ENCODE measurements at regions not wholly inside any gene's neighbourhood (a gene's known extent, or its start where the extent isn't known, plus 50 kb on each side); places are given as distances from the start of the nearest gene placed in this dataset.

GRCh38 chr13:109480011-109480955, 306.1 kb downstream of the IRS2 start:
- H3K9me3 ChIP-seq, result no peaks in the 10 kb centered on the region
- ATAC-seq (no peak), DNase-seq (no peak)
- intact Hi-C loops (cut with DNase I; ENCODE audit: low total_unique reads), result no loop called here
- H3K36me3 ChIP-seq, result no peaks in the 10 kb centered on the region
- TF ChIP-seq POLR2A (IDR thresholded peaks at IDR 0.05) (no peak), CTCF (IDR thresholded peaks at IDR 0.05 in 4 of 5, conservative IDR thresholded peaks at IDR 0.05 in 1 of 5) (no peak)
- H3K27ac ChIP-seq, result no peak overlapping the region
- no peaks in the 10 kb centered on the region for H3K4me1 ChIP-seq
- in situ Hi-C loops (cut with MboI; ENCODE audit: low sequenced_read_pairs in 4 of 4), result no loop called here
- H3K27me3 ChIP-seq, result no peaks in the 10 kb centered on the region
- no peak overlapping the region for H3K4me3 ChIP-seq

- H3K9me3 ChIP-seq, result no peaks in the 10 kb centered on the region
- intact Hi-C loops (cut with DNase I; ENCODE audit: low total_unique reads), result no loop called here
- H3K36me3 ChIP-seq, result no peaks in the 10 kb centered on the region
- in situ Hi-C loops (cut with MboI; ENCODE audit: low sequenced_read_pairs in 4 of 4), result no loop called here
- TF ChIP-seq CTCF (IDR thresholded peaks at IDR 0.05 in 4 of 5, conservative IDR thresholded peaks at IDR 0.05 in 1 of 5), result no peak
- no peak for TF ChIP-seq POLR2A (IDR thresholded peaks at IDR 0.05)
- no peak for DNase-seq
- H3K4me3 ChIP-seq, result no peak overlapping the region
- H3K27ac ChIP-seq, result no peak overlapping the region
- no peaks in the 10 kb centered on the region for H3K4me1 ChIP-seq
- no peak for ATAC-seq
- no peaks in the 10 kb centered on the region for H3K27me3 ChIP-seq
These were observed 306.8 kb downstream of the IRS2 start for GRCh38 chr13:109479534-109479933.

- in situ Hi-C loops (cut with MboI; ENCODE audit: low sequenced_read_pairs in 4 of 4), result no loop called here
- no peaks in the 10 kb centered on the region for H3K4me1 ChIP-seq
- H3K9me3 ChIP-seq, result no peaks in the 10 kb centered on the region
- H3K4me3 ChIP-seq, result no peak overlapping the region
- no peaks in the 10 kb centered on the region for H3K27me3 ChIP-seq
- ATAC-seq (no peak), DNase-seq (no peak)
- TF ChIP-seq CTCF (IDR thresholded peaks at IDR 0.05 in 4 of 5, conservative IDR thresholded peaks at IDR 0.05 in 1 of 5) (no peak), POLR2A (IDR thresholded peaks at IDR 0.05) (no peak)
- intact Hi-C loops (cut with DNase I; ENCODE audit: low total_unique reads), result no loop called here
- H3K27ac ChIP-seq, result no peak overlapping the region
- H3K36me3 ChIP-seq, result no peaks in the 10 kb centered on the region
These were observed 310.4 kb downstream of the IRS2 start for GRCh38 chr13:109476001-109476400.

GRCh38 chr13:109468123-109468522, 318.3 kb downstream of the IRS2 start:
- no peak for DNase-seq
- H3K27ac ChIP-seq, result no peak overlapping the region
- in situ Hi-C loops (cut with MboI; ENCODE audit: low sequenced_read_pairs in 4 of 4) (no loop called here), intact Hi-C loops (cut with DNase I; ENCODE audit: low total_unique reads) (no loop called here)
- ATAC-seq, result no peak
- no peaks in the 10 kb centered on the region for H3K27me3 ChIP-seq
- TF ChIP-seq POLR2A (IDR thresholded peaks at IDR 0.05) (no peak), CTCF (IDR thresholded peaks at IDR 0.05 in 4 of 5, conservative IDR thresholded peaks at IDR 0.05 in 1 of 5) (no peak)
- H3K4me1 ChIP-seq, result no peaks in the 10 kb centered on the region
- no peaks in the 10 kb centered on the region for H3K9me3 ChIP-seq
- no peak overlapping the region for H3K4me3 ChIP-seq
- H3K36me3 ChIP-seq, result no peaks in the 10 kb centered on the region

Data from gastrocnemius medialis (tissue), 4 donors.